Mucosa of descending colon (tissue), 3 donors: ENCODE measurements at regions not wholly inside any gene's neighbourhood (a gene's known extent, or its start where the extent isn't known, plus 50 kb on each side); places are given as distances from the start of the nearest gene placed in this dataset.

Experiments
- ATAC-seq: fragments of 200-7000 bp; cut with Tn5 transposase; one replicate; pipeline ENCODE4 v1.9.1; 2020; ENCODE audit warnings: mild to moderate bottlenecking, moderate library complexity
- DNase-seq, 3 donors: peaks; one replicate each; pipeline ENCODE4 v3.0.0-alpha.2; 2020
- H3K36me3 ChIP-seq: fragments of 200-600 bp; one replicate; pipeline ENCODE4 v1.8.0; 2021; ENCODE audit warnings: low read depth, mild to moderate bottlenecking
- H3K4me1 ChIP-seq: fragments of 200-600 bp; one replicate; pipeline ENCODE4 v1.8.0; 2021; ENCODE audit warnings: low read depth, mild to moderate bottlenecking
- H3K4me3 ChIP-seq: fragments of 200-600 bp; one replicate; pipeline ENCODE4 v1.8.0; 2021; ENCODE audit warnings: mild to moderate bottlenecking
- H3K9me3 ChIP-seq: fragments of 200-600 bp; one replicate; pipeline ENCODE4 v1.8.0; 2021; ENCODE audit warnings: mild to moderate bottlenecking
- intact Hi-C, 2 donors: fragments of 100-400 bp; cut with DNase I in 1 of 2; cut with micrococcal nuclease in 1 of 2; formaldehyde crosslinking; loops; one replicate each; pipeline versions ENCODE4 v1.11.0 to v1.11.1; 2022; cut with DNase I, micrococcal nuclease
- TF ChIP-seq, protein P1 (sequence below): fragments of 200-600 bp; IDR thresholded peaks from one replicate; pipeline ENCODE4 v1.8.0; 2022; ENCODE audit warnings: antibody characterized with exemption, mild to moderate bottlenecking
- donor health status: DM: no; HTN: no; CAD: no; lungs with moderate emphysema.
- donor health status: DM: no; HTN: no; CAD: no.
- donor health status: DM: no; HTN: yes; CAD: no.

GRCh38 chr9:1709347-1709746 is 305.8 kb upstream of the SMARCA2 start:
- no peak for ATAC-seq
- Histone ChIP-seq H3K36me3 (no peaks in the 10 kb centered on the region), H3K9me3 (no peaks in the 10 kb centered on the region), H3K4me3 (no peak overlapping the region), H3K4me1 (no peaks in the 10 kb centered on the region)
- peak in 1 of 3 donors; percentile 46 for DNase-seq
- TF ChIP-seq, protein P1, sequence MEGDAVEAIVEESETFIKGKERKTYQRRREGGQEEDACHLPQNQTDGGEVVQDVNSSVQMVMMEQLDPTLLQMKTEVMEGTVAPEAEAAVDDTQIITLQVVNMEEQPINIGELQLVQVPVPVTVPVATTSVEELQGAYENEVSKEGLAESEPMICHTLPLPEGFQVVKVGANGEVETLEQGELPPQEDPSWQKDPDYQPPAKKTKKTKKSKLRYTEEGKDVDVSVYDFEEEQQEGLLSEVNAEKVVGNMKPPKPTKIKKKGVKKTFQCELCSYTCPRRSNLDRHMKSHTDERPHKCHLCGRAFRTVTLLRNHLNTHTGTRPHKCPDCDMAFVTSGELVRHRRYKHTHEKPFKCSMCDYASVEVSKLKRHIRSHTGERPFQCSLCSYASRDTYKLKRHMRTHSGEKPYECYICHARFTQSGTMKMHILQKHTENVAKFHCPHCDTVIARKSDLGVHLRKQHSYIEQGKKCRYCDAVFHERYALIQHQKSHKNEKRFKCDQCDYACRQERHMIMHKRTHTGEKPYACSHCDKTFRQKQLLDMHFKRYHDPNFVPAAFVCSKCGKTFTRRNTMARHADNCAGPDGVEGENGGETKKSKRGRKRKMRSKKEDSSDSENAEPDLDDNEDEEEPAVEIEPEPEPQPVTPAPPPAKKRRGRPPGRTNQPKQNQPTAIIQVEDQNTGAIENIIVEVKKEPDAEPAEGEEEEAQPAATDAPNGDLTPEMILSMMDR = no peak
- intact Hi-C loops = no loop called here

DNA sequence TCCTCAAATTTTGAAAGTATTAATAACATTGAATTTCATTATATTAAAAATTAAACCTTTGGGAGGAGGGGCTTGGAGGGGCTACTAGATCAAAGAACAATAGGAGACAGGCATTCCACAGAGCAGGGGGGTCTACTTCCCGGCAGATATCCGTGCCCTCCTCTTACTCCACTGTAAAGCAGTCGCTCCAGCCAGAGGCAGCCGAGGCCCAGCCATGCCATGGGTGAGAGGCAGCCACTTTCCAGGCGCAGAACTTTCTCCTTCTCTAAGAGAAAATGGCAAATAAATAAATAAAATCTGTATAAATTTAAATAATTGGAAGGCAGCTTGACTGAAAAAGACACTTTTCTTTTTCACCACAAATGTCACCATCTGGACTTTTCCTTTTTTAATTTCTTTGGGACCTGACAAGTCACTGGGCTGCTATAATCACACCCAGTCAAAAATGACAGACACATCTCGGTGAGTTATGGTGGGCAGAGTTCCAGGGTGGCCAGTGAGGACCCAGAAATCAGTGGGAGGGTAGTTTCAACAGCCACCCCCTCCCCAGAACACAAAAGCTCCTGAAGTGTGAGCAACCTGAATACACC is 302.2 kb upstream of the SMARCA2 start:
- DNase-seq (no peak), ATAC-seq (no peak)
- intact Hi-C loops = no loop called here
- TF ChIP-seq, protein P1 = no peak
- no peaks in the 10 kb centered on the region for H3K4me1 ChIP-seq
- H3K9me3 ChIP-seq = no peaks in the 10 kb centered on the region
- no peak overlapping the region for H3K4me3 ChIP-seq
- no peaks in the 10 kb centered on the region for H3K36me3 ChIP-seq

GRCh38 chr9:1713841-1714240 is 301.3 kb upstream of the SMARCA2 start:
- Histone ChIP-seq H3K4me1 (no peaks in the 10 kb centered on the region), H3K4me3 (no peak overlapping the region), H3K9me3 (no peaks in the 10 kb centered on the region), H3K36me3 (no peaks in the 10 kb centered on the region)
- DNase-seq = no peak
- TF ChIP-seq, protein P1 = no peak
- no peak for ATAC-seq
- intact Hi-C loops = no loop called here

DNA sequence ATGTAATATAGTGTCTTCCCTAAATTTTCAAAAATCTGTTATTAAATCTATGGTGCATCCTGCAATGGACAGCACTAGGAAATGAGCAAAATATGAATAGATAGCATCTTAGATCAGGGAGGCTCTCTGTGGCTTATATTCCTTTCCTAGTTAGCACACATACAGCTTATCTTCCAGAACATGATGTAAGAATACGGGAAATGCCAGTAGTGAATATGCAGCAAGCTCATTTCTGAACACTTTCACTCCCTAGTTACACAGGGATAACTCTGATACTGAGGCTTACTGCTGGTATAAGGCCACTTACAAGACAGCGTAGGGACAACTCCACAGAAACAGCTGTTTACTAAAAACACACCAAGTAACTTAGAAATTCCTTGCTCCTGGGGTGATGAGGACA is 297.3 kb upstream of the SMARCA2 start:
- Histone ChIP-seq H3K36me3 (no peaks in the 10 kb centered on the region), H3K4me3 (no peak overlapping the region), H3K4me1 (no peaks in the 10 kb centered on the region), H3K9me3 (no peaks in the 10 kb centered on the region)
- TF ChIP-seq, protein P1 = no peak
- intact Hi-C loops = no loop called here
- ATAC-seq (no peak), DNase-seq (no peak)

GRCh38 chr9:1718836-1719235 is 296.3 kb upstream of the SMARCA2 start:
- Histone ChIP-seq H3K36me3 (no peaks in the 10 kb centered on the region), H3K4me1 (no peaks in the 10 kb centered on the region), H3K9me3 (no peaks in the 10 kb centered on the region), H3K4me3 (no peak overlapping the region)
- ATAC-seq = no peak
- TF ChIP-seq, protein P1 = no peak
- DNase-seq = no peak
- intact Hi-C loops = no loop called here

DNA sequence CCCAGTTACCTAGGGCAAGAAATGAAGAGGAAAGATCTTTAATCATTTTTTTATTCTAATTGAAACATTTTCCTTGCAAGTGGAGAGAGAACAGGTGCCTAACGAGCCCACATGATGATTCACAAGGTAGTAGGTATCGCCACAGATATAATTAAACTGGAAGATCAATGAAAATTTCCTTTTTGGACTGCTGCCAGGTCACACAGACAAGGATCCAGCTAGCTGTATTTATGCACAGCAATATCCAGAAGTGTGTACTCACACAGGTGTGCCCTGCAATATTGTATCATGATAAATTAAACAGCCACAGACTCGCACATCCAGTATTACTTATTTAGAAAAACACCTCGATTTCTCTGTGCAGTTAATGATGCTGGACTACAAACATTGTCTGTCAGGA is 294.0 kb upstream of the SMARCA2 start:
- intact Hi-C loops = no loop called here
- peak in 1 of 3 donors; percentile 31 for DNase-seq

More for the DNA sequence above, 294.0 kb upstream of the SMARCA2 start:
- Histone ChIP-seq H3K4me1 (no peaks in the 10 kb centered on the region), H3K4me3 (no peak overlapping the region), H3K36me3 (no peaks in the 10 kb centered on the region), H3K9me3 (no peaks in the 10 kb centered on the region)
- TF ChIP-seq, protein P1 = no peak
- ATAC-seq = peak; percentile 56
